ELR (cell line): ENCODE measurements at regions not wholly inside any gene's neighbourhood (a gene's known extent, or its start where the extent isn't known, plus 50 kb on each side); places are given as distances from the start of the nearest gene placed in this dataset.

Experiments
- DNase-seq: peaks from one replicate; pipeline ENCODE4 v3.0.0-alpha.2; 2015; ENCODE audit warnings: low read depth

GRCh38 chr12:105930557-105931503, 207.9 kb downstream of the NUAK1 start:
- DNase-seq = no peak

- DNase-seq = no peak
Measured at GRCh38 chr12:105931762-105932570, 206.8 kb downstream of the NUAK1 start.

- peak; percentile 98 for DNase-seq
Measured at GRCh38 chr12:105933671-105934665, 204.8 kb downstream of the NUAK1 start.

- no peak for DNase-seq
Measured at GRCh38 chr12:105935106-105935505, 203.6 kb downstream of the NUAK1 start.

- peak; percentile 54 for DNase-seq
Measured at GRCh38 chr12:105935981-105936380, 202.8 kb downstream of the NUAK1 start.

GRCh38 chr12:105936496-105936895, 202.3 kb downstream of the NUAK1 start:
- DNase-seq = no peak

- DNase-seq = no peak
Measured at GRCh38 chr12:105937009-105937408, 201.7 kb downstream of the NUAK1 start.

- DNase-seq = no peak
Measured at GRCh38 chr12:105939181-105939721, 199.5 kb downstream of the NUAK1 start.

- no peak for DNase-seq
Measured at GRCh38 chr12:105942281-105942680, 196.5 kb downstream of the NUAK1 start.

GRCh38 chr12:105943525-105943924, 195.2 kb downstream of the NUAK1 start:
- DNase-seq = no peak

- no peak for DNase-seq
Measured at GRCh38 chr12:105944628-105945027, 194.1 kb downstream of the NUAK1 start.

- DNase-seq = no peak
Measured at GRCh38 chr12:105945880-105946279, 192.9 kb downstream of the NUAK1 start.

- DNase-seq = no peak
Measured at GRCh38 chr12:105946493-105946901, 192.3 kb downstream of the NUAK1 start.

- DNase-seq = no peak
Measured at GRCh38 chr12:105947906-105948305, 190.8 kb downstream of the NUAK1 start.

- DNase-seq = no peak
Measured at GRCh38 chr12:105948331-105948730, 190.4 kb downstream of the NUAK1 start.

- no peak for DNase-seq
Measured at GRCh38 chr12:105949391-105949790, 189.4 kb downstream of the NUAK1 start.

- DNase-seq = no peak
Measured at GRCh38 chr12:105951732-105952131, 187.0 kb downstream of the NUAK1 start.

- DNase-seq = no peak
Measured at GRCh38 chr12:105954951-105955931, 183.5 kb downstream of the NUAK1 start.

- DNase-seq = no peak
Measured at GRCh38 chr12:105955976-105956375, 182.8 kb downstream of the NUAK1 start.
